ENCODE measurements at regions not wholly inside any gene's neighbourhood (a gene's known extent, or its start where the extent isn't known, plus 50 kb on each side); places are given as distances from the start of the nearest gene placed in this dataset.
"Not testable (repeated sequence)": the region's sequence is repeated elsewhere in the genome, so short reads cannot be mapped to it uniquely, and the experiment has no call there.

DNA sequence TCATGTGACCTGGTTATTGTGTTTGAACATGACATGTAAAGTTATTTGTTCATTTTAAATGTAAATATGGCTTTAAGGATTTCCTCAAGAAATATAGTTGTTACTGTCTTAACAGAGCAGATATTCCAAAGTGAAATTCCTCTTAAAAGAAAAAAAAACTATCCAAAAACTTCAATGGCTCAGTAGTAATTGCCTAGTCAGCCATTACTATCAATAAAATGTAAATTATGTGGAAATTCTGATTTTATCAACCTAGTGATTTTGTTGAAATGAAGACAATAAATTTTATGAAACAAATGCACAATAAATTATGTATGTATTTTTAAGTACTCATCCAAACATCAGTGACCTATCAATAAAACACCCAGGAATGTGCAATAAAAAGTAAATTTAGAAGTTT lies 463.3 kb downstream of the TENT5A start:
- intact Hi-C loops (cut with DNase I) = no loop called here
- Histone ChIP-seq H3K4me3 (no peak overlapping the region), H3K27ac (no peak overlapping the region), H3K27me3 (replicated peaks; ENCODE audit: insufficient read depth) (no peaks in the 10 kb centered on the region), H3K9me3 (no peaks in the 10 kb centered on the region), H3K36me3 (no peaks in the 10 kb centered on the region), H3K4me1 (replicated peaks) (no peaks in the 10 kb centered on the region)
- DNase-seq (ENCODE audit: low spot score) = no peak
- TF ChIP-seq POLR2AphosphoS5 (IDR thresholded peaks at IDR 0.05) = no peak
- TF ChIP-seq, protein P1, sequence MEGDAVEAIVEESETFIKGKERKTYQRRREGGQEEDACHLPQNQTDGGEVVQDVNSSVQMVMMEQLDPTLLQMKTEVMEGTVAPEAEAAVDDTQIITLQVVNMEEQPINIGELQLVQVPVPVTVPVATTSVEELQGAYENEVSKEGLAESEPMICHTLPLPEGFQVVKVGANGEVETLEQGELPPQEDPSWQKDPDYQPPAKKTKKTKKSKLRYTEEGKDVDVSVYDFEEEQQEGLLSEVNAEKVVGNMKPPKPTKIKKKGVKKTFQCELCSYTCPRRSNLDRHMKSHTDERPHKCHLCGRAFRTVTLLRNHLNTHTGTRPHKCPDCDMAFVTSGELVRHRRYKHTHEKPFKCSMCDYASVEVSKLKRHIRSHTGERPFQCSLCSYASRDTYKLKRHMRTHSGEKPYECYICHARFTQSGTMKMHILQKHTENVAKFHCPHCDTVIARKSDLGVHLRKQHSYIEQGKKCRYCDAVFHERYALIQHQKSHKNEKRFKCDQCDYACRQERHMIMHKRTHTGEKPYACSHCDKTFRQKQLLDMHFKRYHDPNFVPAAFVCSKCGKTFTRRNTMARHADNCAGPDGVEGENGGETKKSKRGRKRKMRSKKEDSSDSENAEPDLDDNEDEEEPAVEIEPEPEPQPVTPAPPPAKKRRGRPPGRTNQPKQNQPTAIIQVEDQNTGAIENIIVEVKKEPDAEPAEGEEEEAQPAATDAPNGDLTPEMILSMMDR (IDR thresholded peaks at IDR 0.05) = no peak
- TF ChIP-seq POLR2A (IDR thresholded peaks at IDR 0.05) = no peak

DNA sequence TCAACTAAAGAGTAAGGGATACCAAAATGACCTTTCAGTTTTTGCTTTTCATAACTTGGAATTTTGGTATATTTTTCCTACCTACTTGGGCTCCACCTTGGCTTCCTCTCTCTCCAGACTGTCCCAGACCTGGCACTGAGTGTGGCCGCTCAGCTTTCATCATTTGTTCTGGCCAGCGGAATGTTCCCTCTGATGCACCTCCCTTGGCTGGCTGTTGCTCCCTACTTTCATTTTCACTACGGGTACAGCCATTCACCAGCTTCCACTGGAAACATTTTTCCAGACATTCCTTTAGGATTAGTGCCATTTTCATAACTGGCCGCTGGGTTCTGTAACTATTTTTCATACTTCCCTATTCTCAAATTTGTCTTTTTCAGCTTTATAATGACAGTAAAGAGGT lies 487.4 kb downstream of the TENT5A start:
- DNase-seq (ENCODE audit: low spot score) = no peak
- no peaks in the 10 kb centered on the region for H3K9me3 ChIP-seq
- TF ChIP-seq POLR2A (IDR thresholded peaks at IDR 0.05) = no peak
- TF ChIP-seq POLR2AphosphoS5 (IDR thresholded peaks at IDR 0.05) = no peak
- TF ChIP-seq, protein P1 (IDR thresholded peaks at IDR 0.05) = no peak
- no peaks in the 10 kb centered on the region for H3K4me1 ChIP-seq (replicated peaks)
- no peak overlapping the region for H3K4me3 ChIP-seq
- H3K36me3 ChIP-seq = no peaks in the 10 kb centered on the region
- H3K27me3 ChIP-seq (replicated peaks; ENCODE audit: insufficient read depth) = no peaks in the 10 kb centered on the region
- H3K27ac ChIP-seq = no peak overlapping the region
- WGBS = 51% methylated on average over 4 of the region's 4 CpGs
- intact Hi-C loops (cut with DNase I) = no loop called here

DNA sequence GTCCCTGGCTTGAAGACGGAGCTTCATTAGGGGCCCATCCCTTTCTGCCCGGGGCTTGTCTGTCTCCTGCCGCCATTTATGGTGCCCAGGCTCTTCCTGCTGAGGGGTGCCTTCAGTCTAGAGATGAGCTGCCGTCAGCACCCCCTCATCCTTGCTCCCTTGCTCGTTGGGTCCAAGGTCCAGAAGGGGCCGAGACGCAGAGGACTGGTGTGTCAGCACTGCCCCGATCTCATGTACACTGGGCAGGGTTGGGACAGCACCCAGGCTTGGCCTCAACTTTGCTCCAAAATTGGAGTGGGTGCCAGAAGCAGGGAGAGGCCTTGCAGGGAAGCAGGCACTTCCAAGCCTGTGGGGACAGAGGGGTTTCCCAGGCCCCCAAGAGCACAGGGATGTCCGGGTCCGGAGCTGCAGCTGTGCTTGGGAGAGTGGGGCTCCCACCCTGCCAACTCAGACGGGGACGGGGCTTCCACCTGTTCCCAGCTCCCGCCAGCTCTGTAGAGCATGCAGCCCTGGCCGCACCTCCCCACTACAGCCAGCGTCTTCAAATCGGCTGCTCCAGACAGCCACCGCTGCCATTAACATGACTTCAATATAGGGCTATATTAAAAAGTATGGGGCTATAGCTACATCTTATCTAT lies 488.8 kb downstream of the TENT5A start:
- intact Hi-C loops (cut with DNase I) = no loop called here
- TF ChIP-seq POLR2A (IDR thresholded peaks at IDR 0.05) (no peak), POLR2AphosphoS5 (IDR thresholded peaks at IDR 0.05) (no peak)
- TF ChIP-seq, protein P1 (IDR thresholded peaks at IDR 0.05) = no peak
- Histone ChIP-seq H3K27me3 (replicated peaks; ENCODE audit: insufficient read depth) (no peaks in the 10 kb centered on the region), H3K36me3 (no peaks in the 10 kb centered on the region), H3K4me1 (replicated peaks) (no peaks in the 10 kb centered on the region), H3K9me3 (no peaks in the 10 kb centered on the region), H3K4me3 (no peak overlapping the region), H3K27ac (no peak overlapping the region)
- no peak for DNase-seq (ENCODE audit: low spot score)
- 91% methylated on average over 17 of the region's 17 CpGs for WGBS

DNA sequence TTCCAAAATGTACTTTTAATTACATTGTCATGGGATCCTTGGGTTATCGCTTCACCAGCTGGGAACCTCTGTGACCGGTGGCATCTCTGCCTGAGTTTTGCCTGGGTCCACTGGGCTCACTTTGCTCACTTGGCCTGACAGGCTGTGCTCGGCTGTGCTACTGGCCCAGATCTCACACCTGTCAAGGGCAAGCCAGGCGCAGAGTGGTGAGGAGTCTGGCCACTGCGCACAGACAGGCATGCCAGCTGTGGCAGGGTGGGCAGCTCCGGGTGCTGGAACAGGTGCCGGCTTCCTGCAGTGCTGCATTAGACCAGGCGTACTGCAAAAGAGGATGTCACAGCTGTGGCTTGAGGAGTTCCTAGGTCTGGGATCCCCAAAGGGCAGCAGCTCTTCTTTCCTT lies 489.8 kb downstream of the TENT5A start:
- H3K27ac ChIP-seq = no peak overlapping the region
- intact Hi-C loops (cut with DNase I) = no loop called here
- no peaks in the 10 kb centered on the region for H3K36me3 ChIP-seq
- no peaks in the 10 kb centered on the region for H3K27me3 ChIP-seq (replicated peaks; ENCODE audit: insufficient read depth)
- no peak for DNase-seq (ENCODE audit: low spot score)
- H3K9me3 ChIP-seq = no peaks in the 10 kb centered on the region
- no peaks in the 10 kb centered on the region for H3K4me1 ChIP-seq (replicated peaks)
- TF ChIP-seq POLR2A (IDR thresholded peaks at IDR 0.05) = no peak
- no peak overlapping the region for H3K4me3 ChIP-seq
- WGBS = 84% methylated on average over 5 of the region's 8 CpGs

DNA sequence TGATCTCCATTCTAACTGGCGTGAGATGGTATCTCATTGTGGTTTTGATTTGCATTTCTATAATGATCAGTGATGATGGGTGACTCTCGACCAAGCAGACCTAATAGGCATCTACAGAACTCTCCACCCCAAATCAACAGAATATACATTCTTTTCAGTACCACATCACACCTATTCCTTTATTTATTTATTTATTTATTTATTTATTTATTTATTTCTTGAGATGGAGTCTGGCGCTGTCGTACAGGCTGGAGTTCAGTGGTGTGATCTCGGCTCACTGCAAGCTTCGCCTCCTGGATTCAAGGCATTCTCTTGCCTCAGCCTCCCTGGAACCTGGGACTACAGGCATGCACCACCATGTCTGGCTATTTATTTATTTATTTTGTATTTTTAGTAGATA lies 496.3 kb downstream of the TENT5A start:
- DNase-seq (ENCODE audit: low spot score); H3K4me3 ChIP-seq; H3K4me1 ChIP-seq (replicated peaks); H3K9me3 ChIP-seq; H3K27me3 ChIP-seq (replicated peaks; ENCODE audit: insufficient read depth); H3K27ac ChIP-seq; intact Hi-C loops (cut with DNase I); H3K36me3 ChIP-seq: not testable (repeated sequence)
- 84% methylated on average over 6 of the region's 6 CpGs for WGBS

DNA sequence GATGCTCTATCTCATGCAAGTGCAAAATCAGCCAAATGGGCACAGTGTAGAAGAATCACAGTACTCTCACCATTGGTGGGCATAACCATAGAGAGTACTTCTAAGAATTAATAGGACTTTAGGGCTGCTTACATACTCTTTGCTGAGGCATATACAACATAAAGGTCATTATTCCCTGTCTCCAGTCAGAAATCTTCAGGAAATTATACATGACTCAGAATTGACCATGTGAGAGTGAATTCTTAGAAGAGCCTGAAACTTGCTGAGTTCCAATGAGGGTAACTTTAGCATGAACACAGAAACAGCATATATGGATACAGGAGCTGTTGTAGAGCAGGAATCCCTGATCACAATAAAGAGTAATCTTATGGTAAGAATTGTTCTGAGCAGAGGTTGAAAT lies 498.7 kb downstream of the TENT5A start:
- Histone ChIP-seq H3K36me3 (no peaks in the 10 kb centered on the region), H3K27ac (no peak overlapping the region), H3K4me1 (replicated peaks) (no peaks in the 10 kb centered on the region), H3K9me3 (no peaks in the 10 kb centered on the region), H3K27me3 (replicated peaks; ENCODE audit: insufficient read depth) (no peaks in the 10 kb centered on the region), H3K4me3 (no peak overlapping the region)
- intact Hi-C loops (cut with DNase I) = no loop called here
- no peak for DNase-seq (ENCODE audit: low spot score)
- no peak for TF ChIP-seq POLR2AphosphoS5 (IDR thresholded peaks at IDR 0.05)
- TF ChIP-seq, protein P1 (IDR thresholded peaks at IDR 0.05) = no peak
- TF ChIP-seq POLR2A (IDR thresholded peaks at IDR 0.05) = no peak

Measured in prostate gland (tissue), 2 donors.